ENCODE measurements at regions not wholly inside any gene's neighbourhood (a gene's known extent, or its start where the extent isn't known, plus 50 kb on each side); places are given as distances from the start of the nearest gene placed in this dataset.

- no peak overlapping the region for H3K27ac Mint-ChIP-seq
- TF ChIP-seq CTCF (IDR thresholded peaks at IDR 0.05): no peak
- ChIA-PET CTCF (no interaction called here), POLR2A (no interaction called here)
- H3K4me1 Mint-ChIP-seq (ENCODE audit: low read depth): peaks cover 7% of the 10 kb centered on the region
- intact Hi-C loops (cut with micrococcal nuclease): no loop called here
- no peaks in the 10 kb centered on the region for H3K9me3 Mint-ChIP-seq
- H3K4me3 Mint-ChIP-seq: no peak overlapping the region
- no peak for DNase-seq
- ATAC-seq: no peak
- H3K36me3 Mint-ChIP-seq (ENCODE audit: low read depth): no peaks in the 10 kb centered on the region
- H3K27me3 Mint-ChIP-seq: peaks cover 2% of the 10 kb centered on the region
Measured at GRCh38 chr15:93239591-93239990, 150.6 kb upstream of the RGMA start.

DNA sequence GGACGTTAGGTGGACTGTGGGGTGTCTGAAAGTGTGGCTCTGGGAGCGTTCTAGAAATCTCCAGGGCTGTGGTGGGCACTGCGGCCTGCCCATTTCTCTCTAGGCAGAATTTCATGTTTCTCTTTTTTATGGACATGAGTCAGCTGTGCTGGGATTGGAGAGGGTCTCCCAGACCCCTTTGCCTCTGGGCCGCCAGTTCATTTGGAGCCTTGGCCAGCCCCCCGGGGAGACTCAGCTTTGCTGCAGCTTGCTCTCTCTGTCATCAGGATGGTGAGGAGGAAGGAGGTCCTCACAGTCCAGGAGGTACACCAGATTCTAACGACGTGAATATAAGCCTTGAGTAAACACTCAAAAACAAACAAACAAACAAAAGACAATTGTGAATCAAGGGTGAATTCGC is 149.6 kb upstream of the RGMA start:
- ATAC-seq (no peak), DNase-seq (no peak)
- H3K9me3 Mint-ChIP-seq: no peaks in the 10 kb centered on the region
- H3K27ac Mint-ChIP-seq: no peak overlapping the region
- no peaks in the 10 kb centered on the region for H3K36me3 Mint-ChIP-seq (ENCODE audit: low read depth)
- peaks cover 7% of the 10 kb centered on the region for H3K4me1 Mint-ChIP-seq (ENCODE audit: low read depth)
- intact Hi-C loops (cut with micrococcal nuclease): no loop called here
- ChIA-PET CTCF (no interaction called here), POLR2A (no interaction called here)
- no peak for TF ChIP-seq CTCF (IDR thresholded peaks at IDR 0.05)
- H3K4me3 Mint-ChIP-seq: no peak overlapping the region
- peaks cover 3% of the 10 kb centered on the region for H3K27me3 Mint-ChIP-seq

DNA sequence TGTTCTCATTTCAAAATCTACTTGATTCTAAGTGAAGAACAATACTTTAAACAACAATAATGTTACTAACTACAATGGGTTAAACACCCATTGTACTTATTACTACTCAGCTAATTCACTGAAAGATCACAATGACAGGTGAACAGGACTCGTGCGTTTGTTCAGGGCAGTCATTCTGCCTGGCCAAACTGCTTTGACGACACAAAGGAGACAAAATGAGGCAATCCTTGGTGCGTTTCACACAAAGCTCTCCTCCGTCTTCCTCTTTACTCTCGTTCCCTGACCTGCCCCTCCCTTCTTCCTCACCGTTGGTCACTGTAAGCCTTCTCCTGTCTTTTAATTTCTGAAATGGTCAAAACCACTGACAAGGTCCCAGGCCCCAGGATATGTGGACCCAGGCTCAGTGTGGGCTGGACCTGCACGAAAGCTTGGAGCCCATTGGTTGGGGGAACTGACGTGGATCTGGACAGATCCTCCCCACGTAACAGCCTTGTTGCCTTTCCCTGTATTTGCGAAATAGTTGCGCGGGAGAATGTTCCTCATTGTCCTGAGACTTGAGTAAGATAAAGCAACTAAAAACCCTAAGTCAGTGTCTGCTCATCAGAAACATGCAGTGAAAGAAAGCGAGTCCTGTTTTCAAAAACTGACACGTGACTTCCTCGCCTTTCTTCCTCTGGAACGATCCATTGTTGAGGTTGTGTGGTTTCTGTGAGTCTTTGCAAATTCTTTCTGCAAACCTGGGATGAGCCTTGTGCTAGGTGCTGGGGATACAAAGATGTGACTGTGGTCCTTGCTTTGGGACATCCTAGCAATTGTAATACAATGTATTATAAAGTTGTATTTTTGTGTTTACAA is 147.1 kb upstream of the RGMA start:
- CTCF ChIA-PET: no interaction called here
- POLR2A ChIA-PET: no interaction called here
- H3K9me3 Mint-ChIP-seq: no peaks in the 10 kb centered on the region
- H3K4me1 Mint-ChIP-seq (ENCODE audit: low read depth): peaks cover 9% of the 10 kb centered on the region
- peaks cover 2% of the 10 kb centered on the region for H3K27me3 Mint-ChIP-seq
- H3K27ac Mint-ChIP-seq: no peak overlapping the region
- no peak for TF ChIP-seq CTCF (IDR thresholded peaks at IDR 0.05)
- H3K36me3 Mint-ChIP-seq (ENCODE audit: low read depth): no peaks in the 10 kb centered on the region
- intact Hi-C loops (cut with micrococcal nuclease): no loop called here
- ATAC-seq: no peak
- DNase-seq: no peak
- H3K4me3 Mint-ChIP-seq: peak overlapping the region; percentile 24

DNA sequence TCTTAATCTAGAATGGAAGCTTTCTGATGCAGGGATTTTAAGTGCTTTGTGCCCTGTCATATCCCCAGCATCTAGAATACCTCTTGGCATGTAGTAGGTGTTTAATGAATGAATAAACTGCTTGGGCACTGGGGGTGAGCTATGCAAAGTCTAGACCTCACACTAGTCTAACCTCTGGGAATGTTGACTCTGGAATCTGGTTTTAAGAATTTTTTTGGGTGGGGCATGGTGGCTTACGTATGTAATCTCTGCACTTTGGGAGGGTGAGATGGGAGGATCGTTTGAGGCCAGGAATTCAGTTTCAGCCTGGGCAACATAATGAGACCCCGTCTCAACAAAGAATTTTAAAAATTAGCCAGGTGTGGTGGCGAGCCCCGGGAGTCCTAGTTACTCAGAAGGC is 146.3 kb upstream of the RGMA start:
- no peak overlapping the region for H3K27ac Mint-ChIP-seq
- intact Hi-C loops (cut with micrococcal nuclease): no loop called here
- H3K36me3 Mint-ChIP-seq (ENCODE audit: low read depth): no peaks in the 10 kb centered on the region
- TF ChIP-seq CTCF (IDR thresholded peaks at IDR 0.05): no peak
- peaks cover 6% of the 10 kb centered on the region for H3K27me3 Mint-ChIP-seq
- ChIA-PET CTCF (no interaction called here), POLR2A (no interaction called here)
- DNase-seq: no peak
- ATAC-seq: no peak
- no peak overlapping the region for H3K4me3 Mint-ChIP-seq
- peaks cover 9% of the 10 kb centered on the region for H3K4me1 Mint-ChIP-seq (ENCODE audit: low read depth)
- H3K9me3 Mint-ChIP-seq: no peaks in the 10 kb centered on the region

- ChIA-PET POLR2A (interaction anchor here (0.6 kb wide), 2 partner anchors 61 to 224 kb away, joined by 3 read pairs; no protein-coding TSS in a partner anchor), CTCF (interaction anchor here (0.9 kb wide), 1 partner anchor 146 kb away, joined by 4 read pairs; no protein-coding TSS in a partner anchor)
- intact Hi-C loops (cut with micrococcal nuclease): no loop called here
- Mint-ChIP-seq H3K4me3 (no peak overlapping the region), H3K9me3 (no peaks in the 10 kb centered on the region), H3K36me3 (ENCODE audit: low read depth) (no peaks in the 10 kb centered on the region), H3K27ac (no peak overlapping the region), H3K27me3 (peaks cover 7% of the 10 kb centered on the region), H3K4me1 (ENCODE audit: low read depth) (peaks cover 9% of the 10 kb centered on the region)
- no peak for TF ChIP-seq CTCF (IDR thresholded peaks at IDR 0.05)
- ATAC-seq (no peak), DNase-seq (no peak)
Measured at GRCh38 chr15:93233710-93234109, 144.7 kb upstream of the RGMA start.
